IMR-90 (cell line): ENCODE measurements at regions not wholly inside any gene's neighbourhood (a gene's known extent, or its start where the extent isn't known, plus 50 kb on each side); places are given as distances from the start of the nearest gene placed in this dataset.
"Not testable (repeated sequence)": the region's sequence is repeated elsewhere in the genome, so short reads cannot be mapped to it uniquely, and the experiment has no call there.

Source experiments
- ATAC-seq: fragments of 200-7000 bp; cut with Tn5 transposase; 2 replicates; pipeline ENCODE4 v1.9.1; 2020; ENCODE audit warnings: low read depth, mild to moderate bottlenecking, moderate library complexity
- BruUV-seq: library from RNA; stranded (reverse); fragments of 400-500 nt; replicated peaks from 2 replicates; lab custom pipeline; 2021; lab: Mats Ljungman, UMichigan
- CTCF ChIA-PET: fragments of 300-600 bp; formaldehyde crosslinking; extraction: SDS; loops from one replicate; lab custom pipeline; 2021; ENCODE audit warnings: antibody characterized with exemption; lab: Yijun Ruan, JAX
- POLR2A ChIA-PET: fragments of 300-600 bp; sonication (Branson Sonifier 250); formaldehyde crosslinking; loops from one replicate; lab custom pipeline; 2022; ENCODE audit warnings: antibody characterized with exemption; ENCODE audit not compliant: unreplicated experiment; lab: Charles Lee
- DNase-seq: peaks from one replicate; pipeline ENCODE4 v3.0.0; 2013
- H2AFZ ChIP-seq: replicated peaks from 2 replicates; pipeline ENCODE3; 2013; ENCODE audit warnings: low read length, mild to moderate bottlenecking; ENCODE audit not compliant: poor library complexity
- H2AK5ac ChIP-seq: 2 replicates; pipeline ENCODE4 v1.6.1; 2013; ENCODE audit warnings: low read depth, low read length, inconsistent platforms
- H2AK9ac ChIP-seq: replicated peaks from 2 replicates; pipeline ENCODE3; 2013; ENCODE audit warnings: mild to moderate bottlenecking, low read depth, low read length, moderate library complexity; ENCODE audit not compliant: poor library complexity
- H2BK120ac ChIP-seq: 2 replicates; pipeline ENCODE4 v1.6.1; 2013; ENCODE audit warnings: low read depth, low read length, inconsistent platforms
- H2BK15ac ChIP-seq: 3 replicates; pipeline ENCODE4 v1.6.1; 2013; ENCODE audit warnings: low read depth, low read length, inconsistent platforms
- H2BK20ac ChIP-seq: 2 replicates; pipeline ENCODE4 v1.6.1; 2013; ENCODE audit warnings: low read depth, mild to moderate bottlenecking, inconsistent platforms, low read length, moderate library complexity
- H2BK5ac ChIP-seq: 2 replicates; pipeline ENCODE4 v1.6.1; 2013; ENCODE audit warnings: mild to moderate bottlenecking, low read depth, low read length, inconsistent platforms; ENCODE audit not compliant: poor library complexity, severe bottlenecking
- H3K14ac ChIP-seq: replicated peaks from 2 replicates; pipeline ENCODE4 v1.6.1; 2013; ENCODE audit warnings: low read depth, low read length, inconsistent platforms
- H3K18ac ChIP-seq: 2 replicates; pipeline ENCODE4 v1.6.1; 2013; ENCODE audit warnings: low read depth, low read length, control low read depth
- H3K23ac ChIP-seq: 2 replicates; pipeline ENCODE4 v1.6.1; 2013; ENCODE audit warnings: low read depth, low read length, inconsistent platforms
- H3K27ac ChIP-seq: 2 replicates; pipeline ENCODE4 v1.5.1; 2013; ENCODE audit warnings: mild to moderate bottlenecking, control low read depth, low read length; ENCODE audit not compliant: insufficient read depth
- H3K27me3 ChIP-seq: 2 replicates; pipeline ENCODE4 v1.6.1; 2013; ENCODE audit warnings: low read length; ENCODE audit not compliant: control insufficient read depth, insufficient read depth
- H3K36me3 ChIP-seq: 2 replicates; pipeline ENCODE4 v1.6.1; 2013; ENCODE audit warnings: low read length, mixed read lengths; ENCODE audit not compliant: control insufficient read depth, insufficient read depth
- H3K4ac ChIP-seq: 2 replicates; pipeline ENCODE4 v1.6.1; 2013; ENCODE audit warnings: low read depth, low read length, inconsistent platforms
- H3K4me1 ChIP-seq: 2 replicates; pipeline ENCODE4 v1.6.1; 2013; ENCODE audit warnings: low read length, mixed read lengths; ENCODE audit not compliant: control insufficient read depth, insufficient read depth
- H3K4me2 ChIP-seq: 2 replicates; pipeline ENCODE4 v1.6.1; 2013; ENCODE audit warnings: low read depth, mild to moderate bottlenecking, control low read depth, low read length, moderate library complexity
- H3K4me3 ChIP-seq: 2 replicates; pipeline ENCODE4 v1.5.1; 2013; ENCODE audit warnings: low read depth, mild to moderate bottlenecking, control low read depth, low read length, moderate library complexity; ENCODE audit not compliant: insufficient read depth
- H3K56ac ChIP-seq: 2 replicates; pipeline ENCODE4 v1.6.1; 2013; ENCODE audit warnings: low read length, inconsistent platforms; ENCODE audit not compliant: insufficient read depth; ENCODE audit errors: extremely low read depth
- H3K79me1 ChIP-seq, 2 experiments: 2 replicates each; pipeline ENCODE4 v1.6.1; 2013; ENCODE audit warnings: low read length in 2 of 2, inconsistent platforms in 1 of 2, low read depth in 1 of 2
- H3K9ac ChIP-seq: 2 replicates; pipeline ENCODE4 v1.6.1; 2013; ENCODE audit warnings: low read depth, low read length, control low read depth
- H3K9me1 ChIP-seq: 2 replicates; pipeline ENCODE4 v1.6.1; 2013; ENCODE audit warnings: low read length, inconsistent platforms; ENCODE audit not compliant: insufficient read depth
- H3K9me3 ChIP-seq: 2 replicates; pipeline ENCODE4 v1.6.1; 2013; ENCODE audit warnings: low read length; ENCODE audit not compliant: control insufficient read depth, insufficient read depth
- H4K20me1 ChIP-seq: 2 replicates; pipeline ENCODE4 v1.6.1; 2013; ENCODE audit warnings: low read length, inconsistent platforms; ENCODE audit not compliant: insufficient read depth
- H4K5ac ChIP-seq: 2 replicates; pipeline ENCODE4 v1.6.1; 2013; ENCODE audit warnings: mild to moderate bottlenecking, low read depth, low read length, control low read depth
- H4K8ac ChIP-seq, 2 experiments: 2 replicates each; pipeline ENCODE4 v1.6.1; 2013; ENCODE audit warnings: low read depth in 2 of 2, low read length in 2 of 2, control low read depth in 1 of 2, inconsistent platforms in 1 of 2
- H4K91ac ChIP-seq: 2 replicates; pipeline ENCODE4 v1.6.1; 2013; ENCODE audit warnings: low read depth, low read length, inconsistent platforms; ENCODE audit not compliant: insufficient read depth
- WGBS, 2 experiments: methylation state at CpG; one replicate each; pipeline versions ENCODE4 v1.1.5 to v1.1.7; 2013; ENCODE audit warnings: missing lambda C conversion rate in 2 of 2; ENCODE audit not compliant: insufficient read length in 1 of 2; ENCODE audit errors: extremely low coverage in 2 of 2; 5-methylcytosine and 5-hydroxymethylcytosine counted together
- dilution Hi-C: fragments of 300-500 bp; cut with HindIII; formaldehyde crosslinking; loops from one replicate; pipeline ENCODE4 v1.14.3; 2018; ENCODE audit warnings: low sequenced_read_pairs; ENCODE audit not compliant: unreplicated experiment
- in situ Hi-C: fragments of 300-500 bp; cut with MboI; formaldehyde crosslinking; loops from 3 replicates; pipeline ENCODE4 v1.14.3; 2019; ENCODE audit warnings: low sequenced_read_pairs, inconsistent platforms, mixed read lengths
- intact Hi-C: fragments of 100-400 bp; cut with micrococcal nuclease; formaldehyde crosslinking; loops from 2 replicates; pipeline ENCODE4 v1.10.0; 2022

DNA sequence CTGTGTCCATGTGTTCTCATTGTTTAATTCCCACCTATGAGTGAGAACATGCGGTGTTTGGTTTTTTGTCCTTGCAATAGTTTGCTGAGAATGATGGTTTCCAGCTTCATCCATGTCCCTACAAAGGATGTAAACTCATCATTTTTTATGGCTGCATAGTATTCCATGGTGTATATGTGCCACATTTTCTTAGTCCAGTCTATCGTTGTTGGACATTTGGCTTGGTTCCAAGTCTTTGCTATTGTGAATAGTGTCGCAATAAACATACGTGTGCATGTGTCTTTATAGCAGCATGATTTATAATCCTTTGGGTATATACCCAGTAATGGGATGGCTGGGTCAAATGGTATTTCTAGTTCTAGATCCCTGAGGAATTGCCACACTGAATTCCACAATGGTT lies 114.2 kb upstream of the ZNF195 start:
- H2AFZ ChIP-seq, H2AK9ac ChIP-seq, H4K20me1 ChIP-seq, H4K91ac ChIP-seq, POLR2A ChIA-PET, H3K9ac ChIP-seq, H3K9me3 ChIP-seq, H3K27me3 ChIP-seq, intact Hi-C loops, H3K4me2 ChIP-seq, H3K56ac ChIP-seq, H2BK120ac ChIP-seq, H3K18ac ChIP-seq, H3K4ac ChIP-seq, H3K23ac ChIP-seq, ATAC-seq, H4K8ac ChIP-seq, H3K9me1 ChIP-seq, CTCF ChIA-PET, H3K36me3 ChIP-seq, H3K79me1 ChIP-seq, H2AK5ac ChIP-seq, H2BK20ac ChIP-seq, H3K4me1 ChIP-seq, H2BK5ac ChIP-seq, in situ Hi-C loops, H3K27ac ChIP-seq, H4K5ac ChIP-seq, H3K14ac ChIP-seq, BruUV-seq, H3K4me3 ChIP-seq, H2BK15ac ChIP-seq, DNase-seq, dilution Hi-C loops: not testable (repeated sequence)
- no CpG with 5 or more reads among the region's 4 CpGs for WGBS, 2 experiments

DNA sequence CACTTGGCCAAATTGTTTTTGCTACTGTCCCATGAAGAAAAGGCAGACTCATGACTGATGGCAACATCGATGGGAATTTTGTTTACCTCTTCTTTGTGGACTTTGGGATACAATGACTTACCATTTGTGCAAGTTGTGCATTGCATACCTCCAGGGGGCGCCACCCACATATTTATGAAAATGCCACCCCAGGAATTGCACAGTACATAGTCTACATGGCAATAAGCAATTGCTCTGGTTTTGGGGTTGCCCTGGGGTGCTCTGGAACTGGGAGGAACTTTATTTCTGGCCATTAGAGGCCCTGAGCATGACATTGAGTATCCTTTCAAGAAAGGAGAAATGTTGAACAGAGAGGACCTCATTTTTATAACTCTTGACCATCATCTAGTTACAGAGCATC lies 109.1 kb upstream of the ZNF195 start:
- H2AFZ ChIP-seq, BruUV-seq, H2BK20ac ChIP-seq, H3K27me3 ChIP-seq, H3K4ac ChIP-seq, H2BK120ac ChIP-seq, H3K79me1 ChIP-seq, H4K5ac ChIP-seq, H2AK5ac ChIP-seq, POLR2A ChIA-PET, H3K56ac ChIP-seq, H3K18ac ChIP-seq, H3K9ac ChIP-seq, in situ Hi-C loops, H2BK15ac ChIP-seq, dilution Hi-C loops, H3K4me2 ChIP-seq, ATAC-seq, H4K20me1 ChIP-seq, H2AK9ac ChIP-seq, H4K91ac ChIP-seq, H2BK5ac ChIP-seq, H3K4me3 ChIP-seq, H3K14ac ChIP-seq, H3K9me1 ChIP-seq, intact Hi-C loops, DNase-seq, CTCF ChIA-PET, H3K23ac ChIP-seq, H4K8ac ChIP-seq, H3K4me1 ChIP-seq, H3K9me3 ChIP-seq, H3K36me3 ChIP-seq, H3K27ac ChIP-seq: not testable (repeated sequence)
- no CpG with 5 or more reads among the region's 2 CpGs for WGBS, 2 experiments
